Stimulated activated CD8-positive, alpha-beta memory T cell treated with anti-CD3 and anti-CD28 coated beads, Interleukin-7, amount 100 ng/mL, for 4 hours (primary cell): ENCODE measurements at regions not wholly inside any gene's neighbourhood (a gene's known extent, or its start where the extent isn't known, plus 50 kb on each side); places are given as distances from the start of the nearest gene placed in this dataset.

Experiments used
- DNase-seq, 2 donors: peaks; one replicate each; pipeline ENCODE4 v3.0.0-alpha.2; 2020; ENCODE audit warnings: low read depth in 2 of 2

- no peak for DNase-seq
These were observed 213.0 kb downstream of the PDCD6IP start for GRCh38 chr3:34011171-34012101.

DNA sequence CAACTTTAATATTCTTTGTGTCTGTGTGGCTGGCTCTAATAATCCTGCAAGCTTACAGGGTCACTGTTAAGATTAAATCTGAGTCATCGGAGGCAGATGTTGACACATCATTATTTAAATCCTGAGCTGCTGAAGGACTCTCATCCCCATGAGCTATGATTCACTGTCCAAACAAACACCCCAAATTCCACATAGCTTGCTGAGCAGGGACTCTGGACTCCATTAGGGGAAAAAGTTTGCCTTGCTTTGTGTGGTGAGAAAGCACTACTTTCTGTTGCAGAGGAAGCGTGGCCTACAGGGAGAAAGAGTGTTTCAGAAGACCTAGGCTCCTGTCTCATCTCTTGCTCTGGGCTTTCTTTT is 213.7 kb downstream of the PDCD6IP start:
- DNase-seq: no peak

DNA sequence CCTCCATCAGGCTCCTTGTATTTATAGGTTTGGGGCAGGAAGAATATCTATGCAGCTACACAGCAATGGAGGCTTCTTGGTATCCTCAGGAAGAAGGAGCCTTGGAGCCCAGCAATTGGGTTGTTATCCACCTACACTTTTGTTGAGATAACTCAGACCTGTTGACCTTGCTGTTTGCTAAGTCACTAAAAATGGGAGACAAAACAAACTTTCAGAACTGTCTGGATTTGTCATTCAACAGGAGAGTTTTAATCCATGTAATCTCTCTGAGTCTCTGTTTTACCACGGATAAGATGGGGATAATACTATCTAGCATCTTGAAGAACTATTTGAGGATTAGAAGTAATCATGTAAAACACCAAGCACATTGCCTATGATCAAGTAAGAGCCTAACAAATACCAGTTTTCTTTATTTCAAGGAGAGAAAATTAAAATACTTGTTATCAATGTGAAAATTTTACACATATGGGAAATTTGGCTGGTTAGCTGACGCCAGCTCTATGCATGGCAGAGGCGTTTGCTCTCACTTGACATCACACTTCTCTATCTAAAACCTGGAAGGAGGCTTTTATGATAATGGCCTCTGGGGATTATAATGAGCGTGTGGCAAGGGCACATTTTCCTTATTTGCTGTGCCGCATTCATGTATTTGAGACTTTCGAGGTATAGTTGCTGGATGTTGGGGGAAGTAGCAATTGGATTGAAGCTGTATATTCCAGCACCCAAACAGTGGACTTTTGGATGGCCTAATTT is 215.6 kb downstream of the PDCD6IP start:
- DNase-seq: no peak

DNA sequence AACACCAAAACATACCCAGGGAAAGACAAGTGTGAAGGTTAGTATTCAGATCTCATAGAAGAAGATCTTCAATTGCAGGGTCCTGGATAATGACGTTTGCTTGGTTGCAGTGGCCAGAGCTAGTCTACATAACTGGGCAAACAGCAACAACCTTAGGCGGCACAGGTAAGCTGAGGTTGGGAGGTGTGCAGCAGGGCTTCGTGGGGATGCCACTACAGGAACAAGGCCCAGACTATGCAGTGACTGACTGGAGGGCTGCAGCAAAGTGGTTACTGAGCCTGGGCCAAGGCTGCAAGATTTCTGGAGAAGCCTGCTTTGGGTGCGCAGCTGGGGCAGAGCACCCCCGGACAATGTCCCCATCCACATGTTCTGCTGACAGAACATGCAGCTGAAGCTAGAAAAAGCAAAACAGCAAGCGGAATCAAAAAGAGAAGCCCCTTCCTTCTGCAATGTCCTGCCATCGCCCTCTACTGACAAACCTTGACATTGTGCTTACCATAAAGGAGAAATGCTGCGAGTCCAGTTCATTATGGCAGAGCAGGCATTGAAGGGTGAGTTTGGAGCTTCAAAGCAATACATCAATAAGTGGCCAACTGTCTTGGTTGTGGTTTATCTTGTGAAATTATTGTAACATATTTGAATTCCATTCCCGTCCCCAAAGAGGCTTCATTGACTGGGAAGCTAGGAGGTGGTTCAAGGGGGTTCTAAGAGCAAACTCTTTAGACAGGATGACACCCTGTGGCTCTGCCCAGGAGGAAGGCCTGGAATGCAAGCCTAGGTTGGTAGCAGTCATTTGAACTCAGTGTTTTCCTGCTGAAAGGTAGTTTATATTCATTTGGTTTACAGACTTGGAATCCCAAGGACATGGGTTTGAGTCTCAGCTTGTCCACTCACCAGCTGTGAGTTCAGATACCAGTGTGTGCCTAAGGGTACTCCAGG is 217.0 kb downstream of the PDCD6IP start:
- no peak for DNase-seq

DNA sequence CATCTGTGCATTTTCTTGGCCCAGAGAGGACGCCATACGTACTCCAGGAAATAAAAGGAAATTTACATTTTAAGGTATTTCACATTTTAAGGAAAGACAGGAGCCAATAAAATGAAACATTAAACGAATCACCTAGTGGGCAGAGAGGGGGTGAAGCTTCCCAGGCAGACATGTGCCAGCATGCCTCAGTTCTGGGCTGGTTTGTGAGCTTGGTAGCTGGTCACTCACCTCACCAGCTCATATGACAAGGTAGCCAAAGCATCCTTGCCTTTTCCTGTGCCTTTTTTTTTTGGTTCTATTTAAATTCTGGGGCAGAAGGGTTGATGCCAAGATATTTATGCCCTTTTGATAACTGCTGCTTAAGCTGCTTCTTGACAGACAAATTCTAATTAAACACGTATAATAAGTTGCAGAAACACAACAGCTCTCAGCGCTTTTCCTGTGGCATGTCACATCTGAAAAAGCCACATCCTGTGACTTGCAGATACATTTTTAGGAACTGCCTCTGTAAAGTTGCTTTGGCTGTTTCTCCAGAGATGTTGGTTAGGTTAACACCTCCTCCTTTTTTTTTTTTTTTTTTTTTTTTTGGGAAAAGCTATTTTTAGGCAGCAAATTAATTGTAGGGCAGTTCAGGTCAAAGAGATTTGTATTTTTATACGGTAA is 218.6 kb downstream of the PDCD6IP start:
- DNase-seq: peak in 1 of 2 donors; percentile 3

DNA sequence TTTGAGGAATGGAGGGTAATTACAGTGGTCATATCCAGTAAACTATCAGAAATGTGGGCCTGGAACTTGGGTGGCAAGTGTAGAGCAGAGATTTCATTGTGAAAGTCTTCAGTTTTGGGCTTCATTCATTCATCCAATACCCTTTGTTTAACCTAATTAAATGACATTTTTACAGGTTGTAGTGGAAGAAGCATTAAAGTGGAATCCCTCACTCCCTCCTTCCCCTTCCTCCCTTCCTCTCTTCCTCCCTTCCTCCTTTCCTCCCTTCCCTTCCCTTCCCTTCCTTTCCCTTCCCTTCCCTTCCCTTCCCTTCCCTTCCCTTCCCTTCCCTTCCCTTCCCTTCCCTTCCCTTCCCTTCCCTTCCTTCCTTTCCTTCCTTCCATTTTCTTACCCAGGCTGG is 219.3 kb downstream of the PDCD6IP start:
- DNase-seq: no peak

- DNase-seq: no peak
These were observed 220.7 kb downstream of the PDCD6IP start for GRCh38 chr3:34019158-34019557.

DNA sequence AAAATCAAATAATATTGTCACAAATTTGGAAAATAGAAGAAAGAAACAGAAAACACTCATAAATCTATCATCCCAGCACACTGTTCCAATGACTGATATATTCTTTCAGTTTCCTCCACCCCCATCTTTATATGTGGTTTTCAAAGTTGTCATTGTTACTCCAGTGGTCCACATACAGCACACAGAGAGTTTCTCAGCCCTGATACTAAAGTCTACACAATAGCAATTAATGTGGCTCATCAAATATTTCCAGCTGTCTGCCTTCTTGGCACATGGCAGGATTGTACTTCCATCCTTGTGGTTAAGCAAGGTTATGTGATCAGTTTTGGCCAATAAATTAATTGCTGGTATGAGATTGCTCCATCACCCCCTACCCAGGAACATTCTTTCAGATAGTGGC is 221.7 kb downstream of the PDCD6IP start:
- DNase-seq: no peak

- no peak for DNase-seq
These were observed 222.6 kb downstream of the PDCD6IP start for GRCh38 chr3:34020726-34021680.

GRCh38 chr3:34022147-34022546 is 223.7 kb downstream of the PDCD6IP start:
- no peak for DNase-seq

- DNase-seq: no peak
These were observed 226.2 kb downstream of the PDCD6IP start for GRCh38 chr3:34024447-34025240.

DNA sequence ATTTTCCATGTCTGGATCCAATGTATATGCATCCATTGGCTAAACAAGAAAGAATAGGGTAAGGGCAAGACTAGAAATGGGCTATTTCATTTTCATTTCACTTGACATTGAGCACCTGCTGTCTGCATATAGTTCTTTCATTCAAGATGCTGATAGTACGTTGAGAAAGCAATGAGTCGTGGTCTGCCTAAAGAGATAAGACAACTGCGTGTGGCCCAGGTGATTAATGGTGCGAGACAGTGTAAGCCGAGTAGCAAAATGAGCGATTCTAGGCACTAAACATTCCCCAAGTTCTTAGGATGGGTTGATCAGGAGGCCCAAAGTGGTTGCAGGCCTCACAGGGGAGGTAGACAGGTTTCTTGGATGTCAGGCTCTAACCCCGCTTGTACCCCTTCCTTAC is 235.4 kb downstream of the PDCD6IP start:
- DNase-seq: no peak

DNA sequence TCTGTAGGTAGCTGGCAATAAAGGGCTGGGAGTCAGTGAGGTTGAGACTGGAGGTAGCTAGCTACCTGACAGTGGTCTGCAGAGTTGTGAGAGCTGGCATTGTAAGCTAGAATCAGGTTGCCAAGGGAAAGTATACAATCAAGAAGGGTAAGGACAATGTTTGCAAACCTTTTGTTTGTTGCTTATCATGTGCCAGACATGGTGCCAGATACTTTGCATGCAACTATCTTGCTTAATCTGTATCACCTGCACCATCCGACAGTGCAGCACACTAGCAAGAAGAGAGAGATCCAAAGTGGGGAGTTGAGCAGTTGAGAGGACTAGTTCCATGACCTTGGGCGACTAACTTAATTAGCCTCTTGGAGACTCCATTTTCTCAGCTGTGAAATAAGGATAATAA is 236.4 kb downstream of the PDCD6IP start:
- DNase-seq: no peak

DNA sequence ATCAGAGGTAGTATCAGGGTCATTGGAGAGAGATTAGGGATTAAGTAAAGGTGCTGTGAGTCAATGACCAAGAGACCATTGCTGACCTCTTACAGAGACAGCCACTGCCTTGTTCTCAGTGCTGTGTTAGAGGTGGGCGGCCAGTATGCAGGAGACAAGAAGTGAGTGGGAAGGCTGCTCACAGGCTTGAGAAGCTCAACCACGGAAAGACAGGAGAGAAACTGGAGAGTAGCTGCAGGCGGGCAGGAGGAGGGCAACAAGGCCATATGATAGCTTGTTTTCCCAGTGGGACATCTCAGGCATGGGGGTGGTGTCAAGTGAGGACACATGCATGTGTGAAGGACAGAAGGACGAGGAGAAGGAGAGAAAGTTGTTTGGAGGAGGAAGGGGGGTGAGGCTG is 237.3 kb downstream of the PDCD6IP start:
- DNase-seq: no peak

DNA sequence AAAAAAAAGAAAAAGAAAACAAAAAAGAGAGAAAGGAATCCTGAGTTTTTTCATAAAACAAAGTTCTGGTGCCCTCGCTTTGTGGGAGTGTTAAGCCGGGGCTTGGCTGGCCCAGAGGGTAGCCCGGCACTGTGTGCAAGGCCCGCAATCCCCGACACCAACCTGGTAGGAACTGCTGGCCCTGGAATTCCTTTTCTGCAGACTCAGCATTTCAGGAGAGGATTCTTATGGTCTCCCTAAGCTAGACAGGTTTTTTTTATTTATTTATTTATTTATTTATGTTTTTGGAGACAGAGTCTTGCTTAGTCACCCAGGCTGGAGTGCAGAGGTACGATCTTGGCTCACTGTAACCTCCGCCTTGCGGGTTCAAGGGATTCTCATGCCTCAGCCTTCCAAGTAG is 238.8 kb downstream of the PDCD6IP start:
- DNase-seq: no peak

GRCh38 chr3:34038131-34038530 is 239.7 kb downstream of the PDCD6IP start:
- no peak for DNase-seq

DNA sequence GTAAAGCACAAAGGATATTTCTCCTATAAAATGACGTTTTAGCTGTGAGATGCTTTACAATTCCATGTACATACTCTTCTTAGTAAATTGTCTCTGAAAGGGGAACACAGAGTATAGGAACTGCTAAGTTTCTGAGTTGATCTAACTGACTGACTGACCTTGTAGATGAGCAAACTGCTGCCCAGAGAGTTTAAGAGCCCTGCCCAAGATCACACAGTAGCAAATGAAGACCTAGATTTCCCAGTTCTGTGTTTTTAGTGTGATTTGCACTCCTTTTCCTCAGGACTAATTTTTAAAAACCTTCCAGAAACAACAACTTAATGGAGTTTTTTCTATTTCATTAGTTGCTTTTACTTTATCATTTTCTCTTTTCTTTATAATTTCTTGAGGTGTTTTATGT is 247.7 kb downstream of the PDCD6IP start:
- DNase-seq: no peak

GRCh38 chr3:34053626-34054025 is 255.2 kb downstream of the PDCD6IP start:
- DNase-seq: no peak

DNA sequence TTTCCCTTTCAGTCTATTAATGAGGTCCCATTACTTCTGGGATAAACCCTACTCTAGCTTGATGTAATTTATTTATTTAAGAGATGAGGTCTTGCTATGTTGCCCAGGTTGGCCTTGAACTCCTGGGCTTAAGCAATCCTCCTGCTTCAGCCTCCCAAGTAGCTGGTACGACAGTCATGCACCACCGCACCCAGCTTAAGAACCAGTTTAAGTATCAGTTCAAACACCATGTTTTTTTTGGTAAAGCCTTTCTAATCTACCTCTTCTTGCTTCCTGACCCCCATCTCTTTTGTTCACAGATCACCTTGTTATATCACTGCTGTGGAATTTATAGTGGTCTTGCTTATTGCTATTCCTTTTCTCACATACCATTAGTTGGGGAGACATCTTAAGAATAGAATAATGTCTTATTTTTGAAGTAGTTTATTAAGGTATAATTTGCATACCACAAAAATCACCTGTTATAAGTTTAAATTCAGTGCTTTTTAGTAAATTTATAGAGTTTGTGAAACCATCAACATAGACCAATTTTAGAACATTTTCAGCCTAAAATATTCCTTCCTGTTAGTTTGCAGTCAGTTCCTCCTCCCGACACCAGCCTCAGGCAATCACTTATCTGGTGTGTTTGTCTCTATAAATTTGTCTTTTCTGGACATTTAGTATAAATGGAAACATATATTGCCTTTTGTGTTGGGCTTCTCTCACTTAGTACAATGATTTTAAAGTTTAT is 257.9 kb downstream of the PDCD6IP start:
- DNase-seq: no peak
